NCI-H1417 treated with DMSO at 0.1 percent for 48 hours (cell line): ENCODE measurements at regions not wholly inside any gene's neighbourhood (a gene's known extent, or its start where the extent isn't known, plus 50 kb on each side); places are given as distances from the start of the nearest gene placed in this dataset.
"Not testable (repeated sequence)": the region's sequence is repeated elsewhere in the genome, so short reads cannot be mapped to it uniquely, and the experiment has no call there.

ENCODE experiments used
- DNase-seq: peaks from one replicate; lab custom pipeline; 2025; lab: John Stamatoyannopoulos, UW

- DNase-seq, result no peak
Observed at GRCh38 chr11:23873406-23873805, 623.4 kb upstream of the LUZP2 start.

GRCh38 chr11:23875176-23875850, 621.5 kb upstream of the LUZP2 start:
- no peak for DNase-seq

GRCh38 chr11:23883426-23884048, 613.3 kb upstream of the LUZP2 start:
- DNase-seq, result not testable (repeated sequence)

GRCh38 chr11:23884341-23884740, 612.5 kb upstream of the LUZP2 start:
- DNase-seq, result no peak

- no peak for DNase-seq
Observed at GRCh38 chr11:23885801-23886200, 611.1 kb upstream of the LUZP2 start.

- DNase-seq, result not testable (repeated sequence)
Observed at GRCh38 chr11:23887122-23887521, 609.7 kb upstream of the LUZP2 start.

GRCh38 chr11:23893126-23893525, 603.7 kb upstream of the LUZP2 start:
- no peak for DNase-seq

GRCh38 chr11:23897453-23898286, 599.2 kb upstream of the LUZP2 start:
- DNase-seq, result no peak

- DNase-seq, result no peak
Observed at GRCh38 chr11:23903044-23903704, 593.7 kb upstream of the LUZP2 start.

GRCh38 chr11:23919455-23919854, 577.4 kb upstream of the LUZP2 start:
- DNase-seq, result no peak

GRCh38 chr11:23923357-23923756, 573.5 kb upstream of the LUZP2 start:
- DNase-seq, result no peak

- no peak for DNase-seq
Observed at GRCh38 chr11:23924226-23924625, 572.6 kb upstream of the LUZP2 start.

- no peak for DNase-seq
Observed at GRCh38 chr11:23931443-23931842, 565.4 kb upstream of the LUZP2 start.

GRCh38 chr11:23932485-23932898, 564.4 kb upstream of the LUZP2 start:
- no peak for DNase-seq

- no peak for DNase-seq
Observed at GRCh38 chr11:23933721-23934120, 563.1 kb upstream of the LUZP2 start.

- DNase-seq, result not testable (repeated sequence)
Observed at GRCh38 chr11:23934671-23935270, 562.1 kb upstream of the LUZP2 start.

GRCh38 chr11:23942117-23942815, 554.6 kb upstream of the LUZP2 start:
- not testable (repeated sequence) for DNase-seq

GRCh38 chr11:23944923-23945322, 551.9 kb upstream of the LUZP2 start:
- no peak for DNase-seq

- DNase-seq, result no peak
Observed at GRCh38 chr11:23947883-23948282, 549.0 kb upstream of the LUZP2 start.

GRCh38 chr11:23948851-23949250, 548.0 kb upstream of the LUZP2 start:
- no peak for DNase-seq

GRCh38 chr11:23953951-23954710, 542.7 kb upstream of the LUZP2 start:
- no peak for DNase-seq
